VCaP (cell line): ENCODE measurements at regions not wholly inside any gene's neighbourhood (a gene's known extent, or its start where the extent isn't known, plus 50 kb on each side); places are given as distances from the start of the nearest gene placed in this dataset.

Experiments
- H3K27ac ChIP-seq: fragments of 450-650 bp; 2 replicates; pipeline ENCODE4 v1.5.1; 2017
- CTCF ChIP-seq: fragments of 450-650 bp; conservative IDR thresholded peaks from 2 replicates; pipeline ENCODE4 v1.5.1; 2017; ENCODE audit warnings: mild to moderate bottlenecking, moderate library complexity

GRCh38 chr3:99126316-99126715, 224.8 kb upstream of the DCBLD2 start:
- no peak overlapping the region for H3K27ac ChIP-seq
- TF ChIP-seq CTCF, result no peak

GRCh38 chr3:99119385-99119784, 217.9 kb upstream of the DCBLD2 start:
- no peak for TF ChIP-seq CTCF
- H3K27ac ChIP-seq, result no peak overlapping the region

- H3K27ac ChIP-seq, result no peak overlapping the region
- TF ChIP-seq CTCF, result no peak
Measured at GRCh38 chr3:99118381-99118780, 216.9 kb upstream of the DCBLD2 start.

- peak; percentile 72 for TF ChIP-seq CTCF
- H3K27ac ChIP-seq, result no peak overlapping the region
Measured at GRCh38 chr3:99114565-99115291, 213.2 kb upstream of the DCBLD2 start.

- no peak overlapping the region for H3K27ac ChIP-seq
- TF ChIP-seq CTCF, result no peak
Measured at GRCh38 chr3:99111235-99111634, 209.7 kb upstream of the DCBLD2 start.

GRCh38 chr3:99110401-99110800, 208.9 kb upstream of the DCBLD2 start:
- TF ChIP-seq CTCF, result no peak
- H3K27ac ChIP-seq, result no peak overlapping the region

GRCh38 chr3:99108508-99108907, 207.0 kb upstream of the DCBLD2 start:
- H3K27ac ChIP-seq, result no peak overlapping the region
- TF ChIP-seq CTCF, result no peak
